ENCODE measurements at regions not wholly inside any gene's neighbourhood (a gene's known extent, or its start where the extent isn't known, plus 50 kb on each side); places are given as distances from the start of the nearest gene placed in this dataset.

DNA sequence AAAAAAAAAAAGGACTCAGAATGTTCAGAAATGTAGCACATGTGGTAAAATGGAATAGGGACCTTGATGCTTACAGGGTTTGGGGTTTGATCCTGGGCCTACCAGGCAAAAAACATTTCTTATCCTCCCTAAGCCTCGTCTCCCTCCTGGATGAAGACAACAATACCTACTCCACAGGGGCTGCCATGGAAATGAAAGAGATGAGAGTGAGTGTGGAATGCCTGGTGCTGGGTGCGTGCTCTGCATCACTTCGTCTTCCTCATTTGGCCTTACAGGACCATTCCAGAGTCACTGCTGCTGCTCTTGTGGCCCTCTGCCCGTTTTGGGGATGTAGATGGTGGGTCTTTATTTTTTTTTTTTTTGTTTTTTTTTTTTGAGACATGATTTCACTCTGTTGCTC is 692.9 kb upstream of the EEF2KMT start:
- DNase-seq, result no peak
- Mint-ChIP-seq H3K27me3 (ENCODE audit: unreplicated experiment) (no peaks in the 10 kb centered on the region), H3K9me3 (ENCODE audit: low read depth, unreplicated experiment) (peaks cover 10% of the 10 kb centered on the region), H3K4me3 (ENCODE audit: low read depth, unreplicated experiment) (no peak overlapping the region), H3K4me1 (ENCODE audit: low read depth, unreplicated experiment) (peaks cover 41% of the 10 kb centered on the region), H3K27ac (ENCODE audit: unreplicated experiment) (no peak overlapping the region), H3K36me3 (ENCODE audit: insufficient read depth, unreplicated experiment) (no peaks in the 10 kb centered on the region)
- intact Hi-C loops (cut with micrococcal nuclease; ENCODE audit: unreplicated experiment), result loop anchor here (2.0 to 5.0 kb wide), 3 partner anchors 33 to 60 kb away; no protein-coding TSS in a partner anchor
- no TSS peak for BruUV-seq (replicated peaks)
- CTCF ChIA-PET, result interaction anchor here (0.6 to 1.9 kb wide), 7 partner anchors 9 to 761 kb away, joined by 3 to 6 read pairs (median 4); no protein-coding TSS in a partner anchor
- TF ChIP-seq, protein P1, sequence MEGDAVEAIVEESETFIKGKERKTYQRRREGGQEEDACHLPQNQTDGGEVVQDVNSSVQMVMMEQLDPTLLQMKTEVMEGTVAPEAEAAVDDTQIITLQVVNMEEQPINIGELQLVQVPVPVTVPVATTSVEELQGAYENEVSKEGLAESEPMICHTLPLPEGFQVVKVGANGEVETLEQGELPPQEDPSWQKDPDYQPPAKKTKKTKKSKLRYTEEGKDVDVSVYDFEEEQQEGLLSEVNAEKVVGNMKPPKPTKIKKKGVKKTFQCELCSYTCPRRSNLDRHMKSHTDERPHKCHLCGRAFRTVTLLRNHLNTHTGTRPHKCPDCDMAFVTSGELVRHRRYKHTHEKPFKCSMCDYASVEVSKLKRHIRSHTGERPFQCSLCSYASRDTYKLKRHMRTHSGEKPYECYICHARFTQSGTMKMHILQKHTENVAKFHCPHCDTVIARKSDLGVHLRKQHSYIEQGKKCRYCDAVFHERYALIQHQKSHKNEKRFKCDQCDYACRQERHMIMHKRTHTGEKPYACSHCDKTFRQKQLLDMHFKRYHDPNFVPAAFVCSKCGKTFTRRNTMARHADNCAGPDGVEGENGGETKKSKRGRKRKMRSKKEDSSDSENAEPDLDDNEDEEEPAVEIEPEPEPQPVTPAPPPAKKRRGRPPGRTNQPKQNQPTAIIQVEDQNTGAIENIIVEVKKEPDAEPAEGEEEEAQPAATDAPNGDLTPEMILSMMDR (IDR thresholded peaks at IDR 0.05; ENCODE audit: unreplicated experiment), result no peak

DNA sequence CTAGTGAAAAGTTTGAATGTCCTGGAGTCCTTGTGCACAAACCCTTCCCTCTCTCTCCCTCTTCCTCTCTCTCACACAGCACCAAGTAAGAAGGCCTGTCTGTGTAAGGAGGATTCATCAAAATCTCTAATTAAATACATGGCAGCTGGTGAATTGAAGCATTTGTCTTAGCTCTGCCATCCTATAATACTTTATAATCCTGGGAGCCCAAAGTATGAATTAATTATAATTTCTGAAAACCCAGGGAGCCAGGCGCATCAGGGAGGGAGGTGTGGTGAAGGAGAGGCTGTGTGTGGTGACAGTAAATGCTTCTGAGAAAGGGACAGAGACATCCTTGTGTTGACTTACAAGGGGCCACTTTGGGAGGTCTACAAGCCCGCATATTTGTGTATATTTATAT is 691.4 kb upstream of the EEF2KMT start:
- Mint-ChIP-seq H3K4me3 (ENCODE audit: low read depth, unreplicated experiment) (no peak overlapping the region), H3K27ac (ENCODE audit: unreplicated experiment) (no peak overlapping the region), H3K4me1 (ENCODE audit: low read depth, unreplicated experiment) (peaks cover 41% of the 10 kb centered on the region), H3K36me3 (ENCODE audit: insufficient read depth, unreplicated experiment) (no peaks in the 10 kb centered on the region), H3K27me3 (ENCODE audit: unreplicated experiment) (no peaks in the 10 kb centered on the region), H3K9me3 (ENCODE audit: low read depth, unreplicated experiment) (peaks cover 6% of the 10 kb centered on the region)
- CTCF ChIA-PET, result no interaction called here
- TF ChIP-seq, protein P1 (IDR thresholded peaks at IDR 0.05; ENCODE audit: unreplicated experiment), result no peak
- intact Hi-C loops (cut with micrococcal nuclease; ENCODE audit: unreplicated experiment), result no loop called here
- BruUV-seq (replicated peaks), result no TSS peak
- DNase-seq, result no peak

DNA sequence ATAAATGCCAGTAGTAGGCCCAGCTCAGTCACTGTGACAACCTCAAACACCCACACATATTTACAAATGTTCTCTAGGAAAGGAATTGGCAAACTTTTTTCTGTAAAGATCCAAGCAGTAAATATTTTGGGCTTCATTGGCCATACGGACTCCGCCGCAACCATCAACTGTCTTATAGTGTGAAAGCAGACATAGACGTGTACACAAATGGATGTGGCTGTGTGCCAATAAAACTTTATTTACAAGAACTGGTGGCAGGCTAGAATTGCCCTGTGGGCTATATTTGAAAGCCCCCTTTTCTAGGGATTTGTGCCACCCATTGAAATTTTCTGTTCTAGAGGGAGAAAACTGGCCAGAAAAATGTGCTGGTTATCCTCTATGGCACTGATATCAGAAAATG is 683.8 kb upstream of the EEF2KMT start:
- CTCF ChIA-PET, result interaction anchor here (0.6 kb wide), 1 partner anchor 9 kb away, joined by 3 read pairs; no protein-coding TSS in a partner anchor
- Mint-ChIP-seq H3K4me3 (ENCODE audit: low read depth, unreplicated experiment) (no peak overlapping the region), H3K27ac (ENCODE audit: unreplicated experiment) (no peak overlapping the region), H3K9me3 (ENCODE audit: low read depth, unreplicated experiment) (peaks cover 9% of the 10 kb centered on the region), H3K36me3 (ENCODE audit: insufficient read depth, unreplicated experiment) (no peaks in the 10 kb centered on the region), H3K27me3 (ENCODE audit: unreplicated experiment) (no peaks in the 10 kb centered on the region), H3K4me1 (ENCODE audit: low read depth, unreplicated experiment) (no peaks in the 10 kb centered on the region)
- TF ChIP-seq, protein P1 (IDR thresholded peaks at IDR 0.05; ENCODE audit: unreplicated experiment), result no peak
- BruUV-seq (replicated peaks), result no TSS peak
- DNase-seq, result no peak
- intact Hi-C loops (cut with micrococcal nuclease; ENCODE audit: unreplicated experiment), result no loop called here

DNA sequence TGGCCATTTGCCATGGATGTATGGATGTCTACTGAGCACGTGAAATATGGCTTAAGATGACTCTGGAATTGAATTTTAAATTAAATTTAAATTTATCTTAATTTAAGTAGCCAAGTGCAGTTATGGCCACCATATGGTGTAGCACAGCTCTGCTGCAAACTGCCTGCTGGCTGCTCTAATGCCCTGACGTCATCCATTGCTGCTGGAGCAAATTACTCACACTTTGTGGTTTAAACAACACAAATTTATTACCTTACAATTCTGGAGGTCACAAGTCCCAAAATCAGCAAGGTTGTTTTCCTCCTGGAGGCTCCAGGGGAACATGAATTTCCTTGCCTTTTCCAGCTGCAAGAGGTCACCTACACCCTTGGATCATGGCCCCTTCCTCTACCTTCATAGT is 679.3 kb upstream of the EEF2KMT start:
- TF ChIP-seq, protein P1 (IDR thresholded peaks at IDR 0.05; ENCODE audit: unreplicated experiment), result no peak
- H3K4me1 Mint-ChIP-seq (ENCODE audit: low read depth, unreplicated experiment), result peaks cover 11% of the 10 kb centered on the region
- no TSS peak for BruUV-seq (replicated peaks)

More for the DNA sequence above, 679.3 kb upstream of the EEF2KMT start:
- Mint-ChIP-seq H3K27me3 (ENCODE audit: unreplicated experiment) (no peaks in the 10 kb centered on the region), H3K9me3 (ENCODE audit: low read depth, unreplicated experiment) (peaks cover 6% of the 10 kb centered on the region), H3K4me3 (ENCODE audit: low read depth, unreplicated experiment) (no peak overlapping the region), H3K27ac (ENCODE audit: unreplicated experiment) (no peak overlapping the region), H3K36me3 (ENCODE audit: insufficient read depth, unreplicated experiment) (no peaks in the 10 kb centered on the region)
- CTCF ChIA-PET, result no interaction called here
- DNase-seq, result no peak
- intact Hi-C loops (cut with micrococcal nuclease; ENCODE audit: unreplicated experiment), result no loop called here

Data from Calu3 (cell line).